ENCODE measurements at regions not wholly inside any gene's neighbourhood (a gene's known extent, or its start where the extent isn't known, plus 50 kb on each side); places are given as distances from the start of the nearest gene placed in this dataset.

DNA sequence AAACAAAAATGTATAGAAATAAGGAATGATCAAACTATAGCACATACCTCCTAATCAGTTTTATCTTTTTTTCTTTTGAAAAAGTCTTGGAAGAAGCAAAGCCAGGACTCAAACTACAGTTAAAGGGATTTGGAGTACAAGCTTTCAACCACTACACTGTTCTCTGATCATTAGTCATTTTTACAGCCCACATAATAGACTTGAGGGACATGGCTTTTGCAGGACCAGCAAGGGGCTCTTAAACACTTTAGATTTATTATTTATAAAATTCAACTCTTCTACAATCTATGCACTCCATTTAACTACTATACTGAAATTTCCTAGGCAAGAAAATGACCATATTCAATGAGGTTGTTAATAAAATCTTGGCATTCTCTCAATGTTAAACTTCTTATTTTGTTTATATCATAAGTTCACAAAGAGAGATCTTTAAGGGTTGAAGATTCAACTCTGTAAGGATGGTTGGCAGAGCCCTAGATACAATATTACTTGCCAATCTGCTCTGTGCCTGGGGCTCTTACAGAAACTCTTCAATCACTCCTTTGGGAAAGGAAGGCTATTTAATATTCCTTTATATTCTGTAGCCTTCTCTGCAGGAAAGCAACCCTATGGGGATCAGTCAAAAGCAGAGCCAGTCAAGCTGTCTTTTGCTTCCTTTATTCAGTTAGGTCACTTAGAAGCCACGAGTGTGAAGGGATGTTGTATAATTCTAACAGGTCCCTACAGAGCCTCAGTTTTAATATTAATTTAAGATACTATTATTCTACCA is 557.7 kb upstream of the SGO1 start:
- Histone ChIP-seq H3K4me2 (ENCODE audit: low read length) (no peak overlapping the region), H3K9me3 (ENCODE audit: low read length) (no peaks in the 10 kb centered on the region), H3K27me3 (ENCODE audit: insufficient read depth, low read depth, low read length) (no peaks in the 10 kb centered on the region), H3F3A (ENCODE audit: insufficient read depth, low read length, poor library complexity, severe bottlenecking) (no peaks in the 10 kb centered on the region), H3K9me2 (ENCODE audit: insufficient read depth, low read length) (no peaks in the 10 kb centered on the region), H3K36me3 (ENCODE audit: insufficient read depth, low read length) (no peaks in the 10 kb centered on the region), H3K79me2 (replicated peaks; ENCODE audit: insufficient read depth, low read length) (no peaks in the 10 kb centered on the region), H4K20me1 (ENCODE audit: insufficient read depth) (no peaks in the 10 kb centered on the region), H2AFZ (ENCODE audit: low read depth, low read length) (no peak overlapping the region), H3K9ac (ENCODE audit: low read length) (no peak overlapping the region), H3K4me3 (ENCODE audit: low read length) (no peak overlapping the region), H3K27ac (ENCODE audit: low read length) (no peak overlapping the region)
- TF ChIP-seq RAD21 (conservative IDR thresholded peaks at IDR 0.05) = no peak
- TF ChIP-seq POLR2AphosphoS5 (IDR thresholded peaks at IDR 0.05) = no peak
- TF ChIP-seq REST (IDR thresholded peaks at IDR 0.05; ENCODE audit: borderline replicate concordance) = no peak
- TF ChIP-seq TAF1 (IDR thresholded peaks at IDR 0.05; ENCODE audit: low read depth) = no peak
- no peak for TF ChIP-seq EZH2 (IDR thresholded peaks at IDR 0.05; ENCODE audit: borderline replicate concordance, insufficient read depth, low read length, poor library complexity, severe bottlenecking)
- TF ChIP-seq MXI1 (conservative IDR thresholded peaks at IDR 0.05; ENCODE audit: poor library complexity, severe bottlenecking) = no peak
- TF ChIP-seq SMC3 (conservative IDR thresholded peaks at IDR 0.05; ENCODE audit: poor library complexity) = no peak
- no peak for TF ChIP-seq EP300 (conservative IDR thresholded peaks at IDR 0.05; ENCODE audit: poor library complexity, severe bottlenecking)
- TF ChIP-seq, protein P1, sequence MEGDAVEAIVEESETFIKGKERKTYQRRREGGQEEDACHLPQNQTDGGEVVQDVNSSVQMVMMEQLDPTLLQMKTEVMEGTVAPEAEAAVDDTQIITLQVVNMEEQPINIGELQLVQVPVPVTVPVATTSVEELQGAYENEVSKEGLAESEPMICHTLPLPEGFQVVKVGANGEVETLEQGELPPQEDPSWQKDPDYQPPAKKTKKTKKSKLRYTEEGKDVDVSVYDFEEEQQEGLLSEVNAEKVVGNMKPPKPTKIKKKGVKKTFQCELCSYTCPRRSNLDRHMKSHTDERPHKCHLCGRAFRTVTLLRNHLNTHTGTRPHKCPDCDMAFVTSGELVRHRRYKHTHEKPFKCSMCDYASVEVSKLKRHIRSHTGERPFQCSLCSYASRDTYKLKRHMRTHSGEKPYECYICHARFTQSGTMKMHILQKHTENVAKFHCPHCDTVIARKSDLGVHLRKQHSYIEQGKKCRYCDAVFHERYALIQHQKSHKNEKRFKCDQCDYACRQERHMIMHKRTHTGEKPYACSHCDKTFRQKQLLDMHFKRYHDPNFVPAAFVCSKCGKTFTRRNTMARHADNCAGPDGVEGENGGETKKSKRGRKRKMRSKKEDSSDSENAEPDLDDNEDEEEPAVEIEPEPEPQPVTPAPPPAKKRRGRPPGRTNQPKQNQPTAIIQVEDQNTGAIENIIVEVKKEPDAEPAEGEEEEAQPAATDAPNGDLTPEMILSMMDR (IDR thresholded peaks at IDR 0.05; ENCODE audit: poor library complexity, severe bottlenecking) = no peak

DNA sequence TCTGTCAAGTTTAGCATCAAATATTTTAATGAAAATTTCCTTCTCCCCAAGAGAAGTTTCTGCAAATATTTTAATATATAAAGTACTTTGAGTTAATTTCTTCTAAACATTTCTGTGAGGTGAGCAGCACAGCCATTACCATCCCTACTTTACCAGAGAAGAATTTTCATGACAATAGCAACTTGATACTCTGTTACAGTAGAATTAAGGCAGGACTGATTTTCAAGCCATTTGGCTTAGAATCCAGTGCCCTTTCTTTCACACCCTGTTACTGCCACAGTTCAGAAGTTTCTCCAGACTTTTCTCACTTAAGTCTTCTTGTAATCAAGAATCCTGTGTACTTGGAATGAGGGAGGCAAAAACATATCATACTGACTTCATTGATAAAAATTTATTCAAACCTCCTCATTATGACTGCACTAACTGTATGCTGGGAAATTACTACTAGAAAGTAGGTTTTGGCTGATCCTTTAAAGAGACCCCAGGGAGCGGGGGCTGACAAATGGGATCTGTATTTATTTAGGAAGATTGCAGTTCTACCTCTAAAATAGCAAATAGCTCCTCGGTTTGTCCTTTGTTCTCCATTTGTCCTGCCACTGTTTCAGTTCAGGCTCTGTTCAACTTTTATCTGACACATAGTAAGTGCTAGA is 557.0 kb upstream of the SGO1 start:
- TF ChIP-seq SMC3 (conservative IDR thresholded peaks at IDR 0.05; ENCODE audit: poor library complexity) (no peak), TAF1 (IDR thresholded peaks at IDR 0.05; ENCODE audit: low read depth) (no peak), EP300 (conservative IDR thresholded peaks at IDR 0.05; ENCODE audit: poor library complexity, severe bottlenecking) (no peak), POLR2AphosphoS5 (IDR thresholded peaks at IDR 0.05) (no peak), EZH2 (IDR thresholded peaks at IDR 0.05; ENCODE audit: borderline replicate concordance, insufficient read depth, low read length, poor library complexity, severe bottlenecking) (no peak), MXI1 (conservative IDR thresholded peaks at IDR 0.05; ENCODE audit: poor library complexity, severe bottlenecking) (no peak), REST (IDR thresholded peaks at IDR 0.05; ENCODE audit: borderline replicate concordance) (no peak), RAD21 (conservative IDR thresholded peaks at IDR 0.05) (no peak)
- TF ChIP-seq, protein P1 (IDR thresholded peaks at IDR 0.05; ENCODE audit: poor library complexity, severe bottlenecking) = no peak
- Histone ChIP-seq H3K36me3 (ENCODE audit: insufficient read depth, low read length) (no peaks in the 10 kb centered on the region), H3K27me3 (ENCODE audit: insufficient read depth, low read depth, low read length) (no peaks in the 10 kb centered on the region), H3K4me3 (ENCODE audit: low read length) (no peak overlapping the region), H3K79me2 (replicated peaks; ENCODE audit: insufficient read depth, low read length) (no peaks in the 10 kb centered on the region), H3K9ac (ENCODE audit: low read length) (no peak overlapping the region), H4K20me1 (ENCODE audit: insufficient read depth) (no peaks in the 10 kb centered on the region), H3K9me3 (ENCODE audit: low read length) (no peaks in the 10 kb centered on the region), H3K4me2 (ENCODE audit: low read length) (no peak overlapping the region), H3K27ac (ENCODE audit: low read length) (no peak overlapping the region), H3K9me2 (ENCODE audit: insufficient read depth, low read length) (no peaks in the 10 kb centered on the region), H2AFZ (ENCODE audit: low read depth, low read length) (no peak overlapping the region), H3F3A (ENCODE audit: insufficient read depth, low read length, poor library complexity, severe bottlenecking) (no peaks in the 10 kb centered on the region)

All from neural cell (in vitro differentiated cells).